ENCODE measurements at regions not wholly inside any gene's neighbourhood (a gene's known extent, or its start where the extent isn't known, plus 50 kb on each side); places are given as distances from the start of the nearest gene placed in this dataset.

DNA sequence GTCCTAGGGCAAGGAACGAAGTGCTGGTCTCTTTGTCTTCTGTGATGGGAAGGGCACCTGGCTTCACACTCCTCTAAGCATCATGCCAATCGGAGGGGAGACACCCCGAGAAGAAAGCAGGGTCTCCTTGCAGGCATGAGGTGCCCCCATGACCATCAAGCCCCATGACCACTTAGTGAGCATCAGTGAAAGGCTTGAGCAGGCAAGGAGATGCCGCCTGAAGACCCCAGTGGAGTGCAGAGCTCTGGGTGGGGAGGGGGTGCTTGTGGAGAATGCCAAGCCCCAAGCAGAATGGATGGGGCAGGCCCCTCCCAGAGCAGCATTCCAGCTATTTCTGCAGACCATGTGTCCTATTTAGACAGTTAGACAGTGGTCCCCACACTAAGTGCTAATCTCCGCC, 232.7 kb upstream of the TNRC6C start:
- no peak overlapping the region for H3K27ac ChIP-seq
- TF ChIP-seq, protein P1, sequence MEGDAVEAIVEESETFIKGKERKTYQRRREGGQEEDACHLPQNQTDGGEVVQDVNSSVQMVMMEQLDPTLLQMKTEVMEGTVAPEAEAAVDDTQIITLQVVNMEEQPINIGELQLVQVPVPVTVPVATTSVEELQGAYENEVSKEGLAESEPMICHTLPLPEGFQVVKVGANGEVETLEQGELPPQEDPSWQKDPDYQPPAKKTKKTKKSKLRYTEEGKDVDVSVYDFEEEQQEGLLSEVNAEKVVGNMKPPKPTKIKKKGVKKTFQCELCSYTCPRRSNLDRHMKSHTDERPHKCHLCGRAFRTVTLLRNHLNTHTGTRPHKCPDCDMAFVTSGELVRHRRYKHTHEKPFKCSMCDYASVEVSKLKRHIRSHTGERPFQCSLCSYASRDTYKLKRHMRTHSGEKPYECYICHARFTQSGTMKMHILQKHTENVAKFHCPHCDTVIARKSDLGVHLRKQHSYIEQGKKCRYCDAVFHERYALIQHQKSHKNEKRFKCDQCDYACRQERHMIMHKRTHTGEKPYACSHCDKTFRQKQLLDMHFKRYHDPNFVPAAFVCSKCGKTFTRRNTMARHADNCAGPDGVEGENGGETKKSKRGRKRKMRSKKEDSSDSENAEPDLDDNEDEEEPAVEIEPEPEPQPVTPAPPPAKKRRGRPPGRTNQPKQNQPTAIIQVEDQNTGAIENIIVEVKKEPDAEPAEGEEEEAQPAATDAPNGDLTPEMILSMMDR (conservative IDR thresholded peaks at IDR 0.05): no peak

DNA sequence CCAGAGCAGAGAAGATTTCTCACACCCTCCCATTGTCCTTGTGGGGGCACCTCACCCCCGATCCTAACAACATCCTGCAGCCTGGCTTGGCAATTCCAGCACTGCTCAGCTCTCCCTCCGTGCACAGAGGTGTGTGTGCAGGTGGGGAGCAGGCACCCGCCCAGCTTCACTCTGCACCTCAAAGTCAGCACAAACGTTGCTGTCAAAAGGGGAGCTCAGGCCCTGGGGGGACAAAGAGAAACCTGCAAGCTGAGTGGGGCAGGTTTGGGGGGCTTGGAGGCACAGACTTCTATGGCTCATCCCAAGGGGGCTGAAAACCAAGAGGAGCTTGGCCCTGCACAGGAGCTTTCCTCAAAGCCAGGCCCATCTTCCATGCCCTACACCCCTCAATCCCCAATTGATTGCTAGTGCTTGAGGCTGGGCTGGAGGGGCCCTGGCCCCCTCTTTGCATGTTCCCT, 231.9 kb upstream of the TNRC6C start:
- H3K27ac ChIP-seq: no peak overlapping the region
- TF ChIP-seq, protein P1 (conservative IDR thresholded peaks at IDR 0.05): no peak

DNA sequence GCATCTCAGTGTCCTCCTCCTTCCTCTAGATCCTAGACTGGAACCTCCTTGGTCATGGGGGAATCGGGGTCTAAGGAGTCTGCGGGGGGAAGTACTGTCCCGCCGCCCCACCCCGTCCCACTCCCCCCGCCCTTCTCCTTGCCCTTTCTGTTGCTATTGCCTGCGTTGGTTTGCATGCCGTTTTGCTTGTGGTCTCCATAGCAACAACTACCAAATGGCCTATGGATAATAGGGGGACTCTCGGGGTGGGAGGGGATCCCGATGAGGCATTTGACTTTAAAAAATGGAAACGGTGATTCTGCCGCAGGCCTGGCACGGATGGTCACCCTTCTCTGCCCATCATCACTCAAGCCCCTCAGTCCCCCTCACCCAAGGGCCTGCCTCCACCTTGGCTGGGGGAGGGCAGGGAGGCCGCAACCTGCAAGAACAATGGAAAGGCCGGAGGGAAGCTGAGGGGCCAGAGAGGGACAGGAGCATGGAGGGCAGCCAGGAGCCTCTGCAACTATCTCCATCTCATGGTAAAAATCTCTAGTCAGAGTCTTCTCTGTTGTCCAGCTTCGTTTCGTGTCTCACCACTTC, 231.4 kb upstream of the TNRC6C start:
- H3K27ac ChIP-seq: peak overlapping the region; percentile 34; the same call in 1 of the 2 replicates
- TF ChIP-seq, protein P1 (conservative IDR thresholded peaks at IDR 0.05): no peak

DNA sequence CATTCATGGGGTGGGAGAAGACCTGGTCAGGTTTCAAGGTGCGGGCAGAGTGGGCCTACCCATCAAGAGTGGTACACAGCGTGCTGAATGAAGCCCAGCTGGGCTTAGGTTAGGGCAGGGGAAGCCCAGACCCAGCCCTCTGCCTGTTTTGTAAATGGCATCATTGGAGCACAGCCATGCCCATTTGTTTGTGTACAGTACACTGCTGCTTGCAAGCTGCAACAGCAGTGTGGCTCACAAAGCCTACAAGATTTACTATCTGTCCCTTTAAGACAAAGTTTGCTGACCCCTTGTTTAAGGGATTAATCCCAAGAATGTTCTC, 230.1 kb upstream of the TNRC6C start:
- peak overlapping the region; percentile 34; the same call in 1 of the 2 replicates for H3K27ac ChIP-seq

DNA sequence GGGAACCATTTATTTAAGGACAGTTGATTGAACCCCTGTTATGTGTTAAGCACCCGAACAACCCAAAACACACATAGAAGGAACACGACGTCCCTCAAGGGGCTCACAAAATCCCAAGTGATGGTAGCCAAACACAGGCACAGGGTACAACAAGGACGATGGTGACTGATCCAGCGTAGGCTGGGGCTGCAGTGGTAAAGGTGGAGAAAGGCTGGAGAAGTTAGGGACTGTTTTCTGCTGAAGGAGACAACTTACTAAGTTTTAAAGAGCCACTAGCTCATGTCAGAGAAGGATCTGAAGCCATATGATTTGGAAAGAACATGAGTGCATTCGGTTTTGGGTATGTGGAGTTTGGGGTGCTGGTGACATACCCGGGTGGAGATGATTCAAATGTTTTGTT, 229.6 kb upstream of the TNRC6C start:
- peak overlapping the region; percentile 34; the same call in 1 of the 2 replicates for H3K27ac ChIP-seq
- TF ChIP-seq, protein P1 (conservative IDR thresholded peaks at IDR 0.05): no peak

More for the DNA sequence above, 230.1 kb upstream of the TNRC6C start:
- TF ChIP-seq, protein P1 (conservative IDR thresholded peaks at IDR 0.05): 0 out of 2 replicates have a peak, but pooled peaks have one; percentile 30

DNA sequence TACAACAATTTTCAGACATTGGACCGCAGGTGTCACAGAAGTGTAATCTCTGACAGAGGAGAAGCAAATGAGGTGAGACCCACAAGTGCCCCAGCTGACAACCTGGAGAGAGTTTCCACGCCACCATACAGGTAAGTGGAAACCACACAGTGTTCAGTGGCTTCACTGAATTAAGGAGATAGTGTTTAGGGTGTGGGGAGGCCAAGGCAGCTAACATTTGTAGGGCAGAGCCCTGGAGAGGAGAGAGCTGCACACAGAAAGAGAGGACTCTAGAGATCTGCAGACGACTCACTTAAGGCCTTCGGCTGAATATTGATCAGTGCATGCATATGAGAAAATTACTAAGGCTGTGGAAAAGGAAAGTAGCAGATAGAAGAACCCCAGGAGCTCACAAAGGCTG, 228.9 kb upstream of the TNRC6C start:
- no peak overlapping the region for H3K27ac ChIP-seq
- TF ChIP-seq, protein P1 (conservative IDR thresholded peaks at IDR 0.05): no peak

DNA sequence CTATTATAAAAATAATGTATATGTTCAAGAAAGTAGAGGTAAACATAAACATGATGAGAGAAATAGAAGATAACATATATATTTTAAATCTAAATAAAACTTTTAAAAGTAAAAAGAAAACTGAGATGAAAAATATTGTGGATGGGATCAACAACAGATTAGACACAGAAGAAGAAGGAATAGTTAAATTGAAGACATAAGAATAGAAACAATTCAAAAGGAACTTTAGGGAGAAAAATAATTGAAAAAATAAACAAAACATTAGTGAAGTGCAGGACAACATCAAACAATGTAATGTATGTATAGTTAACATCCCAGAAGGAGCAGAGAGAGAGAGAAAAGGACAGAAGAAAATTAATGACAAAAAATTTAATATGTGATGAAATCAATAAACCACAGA, 228.1 kb upstream of the TNRC6C start:
- no peak overlapping the region for H3K27ac ChIP-seq
- TF ChIP-seq, protein P1 (conservative IDR thresholded peaks at IDR 0.05): no peak

Measured in VCaP (cell line).